Activated effector memory CD4-positive, alpha-beta T cell treated with anti-CD3 and anti-CD28 coated beads, Interleukin-2, amount 50 U/mL, for 16 hours (primary cell): ENCODE measurements at regions not wholly inside any gene's neighbourhood (a gene's known extent, or its start where the extent isn't known, plus 50 kb on each side); places are given as distances from the start of the nearest gene placed in this dataset.

ENCODE experiments used
- DNase-seq: peaks from one replicate; pipeline ENCODE4 v3.0.0-alpha.2; 2020

- DNase-seq, result peak; percentile 3
These were observed 59.0 kb downstream of the NDUFS5 start for GRCh38 chr1:39085174-39085573.

DNA sequence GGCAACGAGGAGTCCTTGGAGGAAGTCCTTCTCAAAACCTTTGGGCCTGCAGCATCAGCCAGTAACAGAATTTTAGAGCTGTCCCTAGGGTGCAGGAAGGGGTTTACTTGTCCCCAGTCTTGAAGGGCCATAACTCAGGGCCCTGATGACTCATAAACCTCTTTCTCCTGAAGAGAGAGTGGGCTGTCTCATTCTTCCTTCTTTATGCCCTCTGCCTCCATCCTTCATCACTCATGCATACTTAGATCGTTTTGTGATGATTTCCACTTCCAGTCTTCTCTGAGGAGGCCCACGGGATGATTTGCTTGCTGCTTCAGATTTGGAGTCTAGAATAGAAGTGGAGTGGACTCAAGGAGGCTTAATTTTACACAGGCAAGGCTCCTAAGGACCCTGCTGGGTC is 60.2 kb downstream of the NDUFS5 start:
- peak; percentile 8 for DNase-seq

- DNase-seq, result peak; percentile 19
These were observed 60.8 kb downstream of the NDUFS5 start for GRCh38 chr1:39086865-39087409.

DNA sequence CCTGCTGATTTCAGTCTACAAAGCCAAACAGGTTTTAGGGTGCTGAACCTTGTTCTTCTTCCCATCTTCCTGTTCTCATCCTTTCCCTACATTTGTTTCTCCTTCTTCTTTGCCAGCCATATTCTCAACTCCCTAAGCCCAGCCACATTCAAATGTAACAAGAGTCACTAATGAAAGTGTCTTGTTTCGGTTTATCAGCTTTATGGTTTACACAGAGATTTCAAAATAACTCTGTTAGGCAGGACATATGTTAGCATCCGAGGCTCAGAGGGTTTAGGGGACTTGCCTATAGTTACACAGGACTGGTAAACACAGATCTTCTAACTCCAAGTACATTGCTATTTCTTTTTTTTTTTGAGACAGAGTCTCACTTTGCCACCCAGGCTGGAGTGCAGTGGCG is 61.3 kb downstream of the NDUFS5 start:
- no peak for DNase-seq

GRCh38 chr1:39088658-39089057 is 62.5 kb downstream of the NDUFS5 start:
- peak; percentile 22 for DNase-seq

DNA sequence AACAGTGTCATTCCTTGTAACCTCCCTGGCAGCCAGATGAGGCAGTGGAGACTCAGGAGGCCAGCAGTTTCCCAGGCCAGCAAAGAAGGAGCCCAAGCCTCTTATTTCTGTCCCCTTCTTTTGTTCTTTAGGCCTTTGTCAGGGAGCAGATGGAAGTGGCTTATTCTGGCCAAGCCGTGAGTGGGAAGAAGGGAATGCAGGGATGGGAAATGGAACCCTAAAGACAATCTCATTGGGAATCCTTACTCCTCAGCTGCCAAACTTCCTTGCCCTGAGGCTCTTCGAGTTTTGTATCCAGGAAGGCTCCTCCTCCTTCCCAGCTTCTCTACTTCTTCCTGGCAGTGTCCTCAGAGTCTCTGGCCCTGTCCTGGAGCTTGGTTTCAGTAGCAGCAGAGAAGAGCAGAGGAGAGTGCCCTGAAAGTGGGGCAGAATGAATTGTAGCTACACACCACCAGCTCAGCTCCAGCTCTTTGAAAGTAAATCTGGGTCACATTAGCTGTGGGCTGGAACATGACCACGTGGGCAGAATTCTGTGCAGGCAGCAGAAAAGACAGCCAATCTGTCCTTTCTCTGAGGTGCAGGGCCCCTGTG is 63.9 kb downstream of the NDUFS5 start:
- peak; percentile 51 for DNase-seq

GRCh38 chr1:39090757-39091380 is 64.7 kb downstream of the NDUFS5 start:
- peak; percentile 25 for DNase-seq

DNA sequence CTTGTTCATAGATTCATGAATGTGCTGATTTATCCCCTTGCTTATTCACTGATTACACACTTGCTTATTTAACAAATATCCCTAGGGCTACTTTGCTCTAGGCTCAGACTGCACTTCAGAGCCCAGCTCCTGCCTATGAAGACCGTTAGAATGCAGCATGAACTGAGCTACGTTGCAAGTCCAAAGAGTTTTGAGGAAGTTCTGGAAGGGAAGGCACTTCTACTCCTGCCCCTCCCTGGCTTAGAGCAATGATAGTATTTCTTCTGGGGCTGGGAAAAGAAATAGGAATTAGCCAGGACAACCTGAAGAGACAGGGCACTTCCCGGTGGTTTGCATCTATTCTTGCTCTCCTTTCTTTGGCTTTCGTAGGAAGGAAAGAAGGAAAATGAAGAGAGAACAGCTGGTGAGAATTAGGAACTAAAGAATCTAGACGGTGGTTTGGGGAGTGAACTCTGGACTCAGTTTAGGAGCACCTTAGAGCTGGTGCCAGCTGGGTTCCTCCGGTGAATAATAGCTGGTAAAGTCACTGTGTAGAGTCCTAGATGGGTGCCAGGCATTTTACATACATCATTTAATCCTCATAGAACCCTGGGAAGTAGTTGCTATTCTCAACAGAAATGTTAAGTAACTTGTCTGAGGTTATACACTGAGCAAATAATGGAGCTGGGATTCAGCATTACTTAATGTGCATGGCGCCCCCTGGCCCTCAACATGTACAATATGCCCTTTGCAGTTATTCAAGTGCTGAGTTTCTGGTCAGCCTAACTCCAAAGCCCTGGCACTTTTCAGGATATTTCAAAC is 65.9 kb downstream of the NDUFS5 start:
- peak; percentile 74 for DNase-seq

- DNase-seq, result peak; percentile 12
These were observed 68.5 kb downstream of the NDUFS5 start for GRCh38 chr1:39094685-39095084.

GRCh38 chr1:39098546-39099250 is 72.5 kb downstream of the NDUFS5 start:
- DNase-seq, result peak; percentile 85

- no peak for DNase-seq
These were observed 76.6 kb downstream of the NDUFS5 start for GRCh38 chr1:39102537-39103327.

DNA sequence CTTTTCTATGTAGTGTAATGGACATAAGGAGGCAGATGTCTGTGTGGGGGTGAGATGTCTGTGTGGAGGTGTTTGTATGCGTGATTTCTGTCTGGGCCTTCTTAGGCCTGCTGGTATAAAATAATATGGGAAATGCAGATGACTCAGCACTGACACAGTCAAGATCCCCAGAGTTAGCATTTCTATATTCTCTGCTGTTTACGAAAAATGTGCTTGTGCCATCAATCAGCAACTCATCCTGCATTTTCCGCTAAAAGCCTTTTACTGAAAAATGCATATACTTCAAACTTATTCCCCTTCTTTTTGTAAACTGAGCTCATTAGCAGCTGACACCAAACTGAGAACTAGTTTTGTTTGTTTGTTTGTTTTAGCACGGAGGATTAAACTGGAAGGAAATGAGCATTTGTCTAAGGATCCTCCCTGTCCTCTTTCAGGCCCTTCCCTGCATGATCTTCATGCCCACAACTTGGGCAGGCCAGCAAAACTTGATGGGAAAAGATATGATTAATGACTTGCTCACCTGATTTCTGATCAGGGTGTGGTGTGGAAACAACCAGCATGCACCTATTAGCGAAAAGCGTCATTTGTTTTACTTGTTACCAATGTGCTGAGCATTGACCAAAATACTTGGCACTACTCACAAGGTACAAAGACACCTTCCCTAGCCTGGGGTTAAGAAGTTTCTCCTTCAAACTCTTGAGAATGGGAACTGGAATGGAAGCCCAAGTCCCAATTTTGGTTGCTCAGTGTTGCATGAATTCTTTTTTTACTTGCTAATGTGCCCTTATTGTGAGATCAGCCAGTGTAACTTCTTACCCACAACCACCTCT is 77.4 kb downstream of the NDUFS5 start:
- no peak for DNase-seq

DNA sequence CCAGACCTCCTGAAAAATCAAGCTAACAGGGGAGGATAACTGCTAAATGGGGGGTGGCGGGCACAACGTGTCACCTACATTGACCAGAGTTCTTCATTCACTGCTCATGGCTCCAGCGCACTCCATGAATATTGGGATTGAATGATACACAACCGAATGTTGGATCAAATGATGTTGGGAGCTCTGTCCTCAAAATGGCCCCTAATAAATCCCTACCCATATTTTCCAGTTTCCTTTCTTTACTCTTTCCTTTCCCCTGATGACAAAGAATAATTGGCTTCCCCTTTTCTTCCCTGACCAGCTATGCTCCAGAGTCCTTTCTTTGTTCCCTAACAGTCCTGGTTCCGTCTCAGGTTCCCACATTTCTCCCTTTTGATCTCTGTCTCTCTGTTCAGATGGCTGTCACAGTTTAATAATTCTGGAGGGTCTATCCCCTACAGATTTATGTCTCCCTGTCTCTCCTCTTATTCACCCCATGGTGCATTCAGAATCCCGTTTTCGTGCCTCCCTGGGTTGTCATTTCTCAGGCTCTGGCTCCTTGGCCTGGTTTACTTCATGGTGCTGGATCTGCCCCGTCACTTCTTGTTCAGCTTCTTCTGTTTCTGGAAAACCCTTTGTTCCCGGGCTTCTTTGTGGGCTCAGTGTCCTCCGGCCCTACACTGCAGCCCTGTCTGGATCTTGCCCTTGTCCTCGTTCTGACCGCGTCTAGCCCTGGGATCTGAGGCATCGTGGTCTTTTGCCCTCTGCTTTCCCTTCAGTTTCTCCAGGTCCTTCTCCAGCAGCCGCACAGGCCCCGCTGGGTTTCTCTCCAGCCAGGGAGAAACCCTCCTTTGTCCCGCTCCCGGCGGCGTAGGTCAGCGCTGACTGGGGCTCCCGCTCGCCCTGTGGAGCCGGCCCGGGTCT is 78.3 kb downstream of the NDUFS5 start:
- DNase-seq, result no peak

- peak; percentile 87 for DNase-seq
These were observed 79.1 kb downstream of the NDUFS5 start for GRCh38 chr1:39105061-39105840.

GRCh38 chr1:39105841-39106765 is 80.0 kb downstream of the NDUFS5 start:
- DNase-seq, result peak; percentile 78

GRCh38 chr1:39106801-39107327 is 80.7 kb downstream of the NDUFS5 start:
- no peak for DNase-seq

DNA sequence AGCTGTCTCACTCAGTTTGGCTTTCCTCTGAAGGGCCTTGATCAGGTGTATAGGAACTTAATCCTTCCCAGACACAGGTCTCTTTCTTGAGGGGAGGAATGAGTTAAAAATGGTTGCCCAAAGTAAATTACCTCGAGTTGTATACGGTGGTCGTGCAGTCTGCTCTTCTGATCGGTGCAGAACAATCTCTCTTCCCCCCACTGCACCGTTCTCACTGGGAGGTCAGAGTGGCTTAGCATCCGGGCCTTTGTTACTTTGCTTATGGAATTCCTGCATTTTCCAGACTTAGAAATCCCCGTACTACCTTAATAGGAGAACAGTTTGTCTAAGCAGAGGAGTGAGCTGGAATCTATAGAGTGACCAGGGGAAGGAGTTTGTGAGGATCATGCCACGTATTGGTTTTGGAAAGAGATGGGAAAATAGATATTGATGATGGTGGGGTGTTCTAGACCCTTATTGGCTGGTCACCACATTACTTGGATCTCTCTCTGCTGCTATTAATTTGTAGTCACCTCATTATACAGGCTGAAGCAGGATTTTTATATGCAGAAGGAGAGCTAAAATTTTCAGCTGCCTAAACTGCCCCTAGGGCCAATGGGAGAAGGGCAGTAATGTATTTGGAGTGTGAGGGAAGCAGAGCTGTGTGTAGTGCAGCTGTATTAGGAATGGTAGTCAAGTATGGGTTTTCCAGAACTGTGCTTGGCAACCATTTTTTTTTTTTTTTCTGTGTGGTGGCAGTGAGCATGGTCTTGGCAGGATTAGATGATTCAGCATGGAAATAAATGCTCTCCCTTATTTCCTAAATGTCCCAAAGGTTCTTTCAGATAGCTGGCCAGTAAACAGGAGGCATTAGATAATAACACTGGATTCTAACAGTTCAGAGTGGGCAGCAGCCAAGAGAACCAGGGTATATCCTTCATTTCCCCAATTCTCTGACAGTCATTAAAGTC is 81.5 kb downstream of the NDUFS5 start:
- no peak for DNase-seq
